ENCODE measurements at regions not wholly inside any gene's neighbourhood (a gene's known extent, or its start where the extent isn't known, plus 50 kb on each side); places are given as distances from the start of the nearest gene placed in this dataset.

DNA sequence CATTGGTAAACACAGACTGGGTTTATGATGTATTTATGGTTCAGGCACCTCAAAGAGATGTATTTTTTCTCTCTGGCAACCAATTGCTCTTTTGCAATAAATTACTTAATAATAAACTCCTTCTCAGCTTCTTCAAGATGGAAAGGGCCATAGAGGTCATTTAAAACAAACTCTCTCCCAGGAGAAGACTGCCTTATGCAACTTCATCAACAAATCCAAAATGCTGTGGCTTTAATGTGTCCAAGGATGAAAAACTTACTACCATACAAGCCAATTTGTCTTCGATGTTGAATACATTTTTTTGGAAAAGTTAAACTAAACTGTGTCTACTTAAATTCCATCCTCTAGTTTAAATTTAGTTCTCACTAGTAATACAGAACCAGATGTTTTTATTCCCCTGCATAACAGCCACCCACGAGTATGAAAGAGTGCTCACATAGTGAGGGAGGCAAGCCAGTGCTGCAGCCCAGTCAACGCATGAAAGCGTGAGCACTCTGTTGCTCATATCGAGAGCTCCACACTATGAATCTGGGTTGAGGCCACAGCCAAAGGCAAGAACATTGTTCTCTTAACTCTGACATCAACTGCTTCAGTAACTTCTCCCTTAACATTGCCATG, 761.3 kb upstream of the GRM7 start:
- H3K4me1 ChIP-seq (ENCODE audit: insufficient read depth, low read length), result no peaks in the 10 kb centered on the region
- no peaks in the 10 kb centered on the region for H3K36me3 ChIP-seq (ENCODE audit: insufficient read depth, low read length)
- no peak overlapping the region for H3K9ac ChIP-seq (ENCODE audit: low read depth, low read length)
- H3K9me3 ChIP-seq (ENCODE audit: control insufficient read depth, insufficient read depth, low read length), result no peaks in the 10 kb centered on the region; the same call in 1 of the 2 replicates

DNA sequence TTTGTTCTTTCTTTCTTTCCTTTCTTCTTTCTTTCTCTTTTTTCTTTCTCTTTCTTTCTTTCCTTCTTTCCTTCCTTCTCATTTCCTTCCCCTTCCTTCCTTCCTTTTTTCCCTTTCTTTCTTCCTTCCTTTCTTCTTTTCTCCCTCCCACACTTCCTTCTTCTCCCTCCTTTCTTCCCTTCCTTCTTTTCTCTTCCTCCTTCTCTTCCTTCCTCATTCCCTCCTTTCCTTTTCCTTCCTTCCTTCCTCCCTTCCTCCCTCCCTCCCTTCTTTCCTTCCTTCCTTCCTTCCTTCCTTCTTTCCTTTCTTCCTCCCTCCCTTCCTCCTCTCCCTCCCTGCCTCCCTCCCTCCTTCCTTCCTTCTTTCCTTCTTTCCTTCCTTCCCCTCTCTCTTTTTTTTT, 755.7 kb upstream of the GRM7 start:
- no peaks in the 10 kb centered on the region; the same call in 1 of the 2 replicates for H3K9me3 ChIP-seq (ENCODE audit: control insufficient read depth, insufficient read depth, low read length)
- H3K36me3 ChIP-seq (ENCODE audit: insufficient read depth, low read length), result no peaks in the 10 kb centered on the region
- H3K9ac ChIP-seq (ENCODE audit: low read depth, low read length), result no peak overlapping the region
- no peaks in the 10 kb centered on the region for H3K4me1 ChIP-seq (ENCODE audit: insufficient read depth, low read length)

DNA sequence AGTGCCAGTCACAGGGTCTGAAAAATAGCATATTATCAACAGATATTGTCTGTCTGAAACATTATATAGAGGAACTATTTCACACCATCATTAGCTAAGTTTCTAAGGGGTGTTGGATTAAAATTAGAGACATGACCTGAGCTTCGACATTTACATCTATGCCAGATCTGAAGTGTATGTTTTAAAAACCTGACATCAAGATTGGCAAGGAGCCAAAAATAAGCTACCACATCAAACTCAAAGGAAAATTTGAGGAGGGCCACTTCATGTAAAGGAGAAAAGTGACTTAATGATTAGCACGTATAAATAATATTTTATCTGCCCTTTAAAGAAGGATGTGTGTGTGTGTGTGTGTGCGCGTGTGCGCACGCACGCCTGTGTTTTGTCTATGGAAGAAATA, 752.0 kb upstream of the GRM7 start:
- no peaks in the 10 kb centered on the region for H3K4me1 ChIP-seq (ENCODE audit: insufficient read depth, low read length)
- H3K9ac ChIP-seq (ENCODE audit: low read depth, low read length), result no peak overlapping the region
- no peaks in the 10 kb centered on the region for H3K9me3 ChIP-seq (ENCODE audit: control insufficient read depth, insufficient read depth, low read length)
- H3K36me3 ChIP-seq (ENCODE audit: insufficient read depth, low read length), result no peaks in the 10 kb centered on the region

DNA sequence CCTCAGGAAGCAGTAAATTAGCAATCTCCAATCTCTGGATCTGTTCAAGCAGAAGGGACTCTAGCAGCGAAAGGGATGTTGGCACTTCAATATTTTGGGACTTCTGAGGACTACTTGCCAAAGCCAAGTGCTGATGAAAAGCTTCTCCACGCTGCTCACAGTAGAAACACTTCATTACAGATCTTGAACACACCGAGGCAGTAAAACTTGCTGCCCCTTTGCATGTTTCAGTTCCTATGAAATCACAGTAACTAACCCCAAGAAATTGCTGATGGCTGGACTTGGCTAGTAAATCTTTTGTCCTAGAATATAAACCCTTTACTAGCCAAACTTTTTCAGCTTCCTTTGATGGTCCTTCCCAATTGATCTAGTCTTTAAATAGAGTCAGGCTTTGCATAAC, 750.5 kb upstream of the GRM7 start:
- Histone ChIP-seq H3K4me1 (ENCODE audit: insufficient read depth, low read length) (no peaks in the 10 kb centered on the region), H3K9ac (ENCODE audit: low read depth, low read length) (no peak overlapping the region), H3K36me3 (ENCODE audit: insufficient read depth, low read length) (no peaks in the 10 kb centered on the region), H3K9me3 (ENCODE audit: control insufficient read depth, insufficient read depth, low read length) (no peaks in the 10 kb centered on the region)

DNA sequence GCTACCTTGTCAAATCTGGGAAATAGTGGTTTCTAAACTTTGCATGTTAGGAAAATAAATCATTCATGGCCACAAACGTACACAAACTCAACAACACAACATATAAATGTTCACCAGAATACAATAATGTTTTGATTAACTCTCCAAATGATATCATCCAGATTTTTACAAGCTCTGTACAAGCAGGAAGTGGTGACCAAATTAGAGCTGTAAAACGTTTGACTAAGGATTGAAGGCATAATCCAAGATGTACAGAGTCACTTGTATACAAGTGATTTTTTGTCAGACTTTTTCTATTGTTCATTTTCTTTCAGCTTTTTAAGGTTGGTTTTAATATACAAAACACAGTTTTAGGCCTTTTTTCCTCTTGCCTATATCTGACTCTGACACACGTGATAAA, 748.4 kb upstream of the GRM7 start:
- Histone ChIP-seq H3K9ac (ENCODE audit: low read depth, low read length) (no peak overlapping the region), H3K4me1 (ENCODE audit: insufficient read depth, low read length) (no peaks in the 10 kb centered on the region), H3K9me3 (ENCODE audit: control insufficient read depth, insufficient read depth, low read length) (no peaks in the 10 kb centered on the region), H3K36me3 (ENCODE audit: insufficient read depth, low read length) (no peaks in the 10 kb centered on the region)

DNA sequence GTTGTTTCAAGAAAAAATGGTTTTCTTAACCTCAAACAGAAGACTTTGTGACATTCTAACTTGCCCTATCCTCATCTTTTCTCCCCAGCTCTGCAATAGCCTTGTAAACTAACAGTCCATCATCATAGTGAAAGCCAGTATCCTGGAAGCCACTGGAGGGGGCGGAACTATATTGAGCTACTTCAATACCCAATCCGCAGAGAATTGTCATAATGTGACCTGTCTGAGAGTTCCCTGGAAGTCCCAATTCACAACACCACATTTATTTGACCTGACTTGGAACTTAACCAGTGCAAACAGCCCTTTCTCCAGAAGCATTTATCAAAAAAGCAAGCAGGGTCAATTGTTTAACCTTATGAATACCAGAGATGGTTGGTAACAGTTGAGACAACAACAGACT, 747.6 kb upstream of the GRM7 start:
- H3K4me1 ChIP-seq (ENCODE audit: insufficient read depth, low read length), result no peaks in the 10 kb centered on the region
- H3K36me3 ChIP-seq (ENCODE audit: insufficient read depth, low read length), result no peaks in the 10 kb centered on the region
- H3K9me3 ChIP-seq (ENCODE audit: control insufficient read depth, insufficient read depth, low read length), result no peaks in the 10 kb centered on the region
- H3K9ac ChIP-seq (ENCODE audit: low read depth, low read length), result no peak overlapping the region

DNA sequence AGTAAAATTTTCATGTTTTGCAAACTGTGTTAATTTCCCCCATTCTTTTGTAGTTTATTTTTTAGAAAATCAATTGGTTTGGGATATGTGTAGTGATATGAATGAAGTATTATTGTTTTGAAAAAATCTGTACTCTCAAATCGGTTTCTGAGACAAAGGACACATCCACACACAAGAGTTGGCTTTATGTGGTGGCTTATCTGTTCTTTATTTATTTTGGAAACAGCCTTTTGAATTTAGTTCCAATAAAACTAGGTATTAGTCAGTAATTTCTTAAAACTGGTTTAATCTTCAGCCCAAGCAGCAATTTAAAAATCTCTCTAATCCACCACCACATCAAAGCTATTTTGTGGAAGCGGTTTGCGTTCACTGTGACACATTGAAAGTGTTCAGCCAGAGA, 741.5 kb upstream of the GRM7 start:
- H3K9me3 ChIP-seq (ENCODE audit: control insufficient read depth, insufficient read depth, low read length), result no peaks in the 10 kb centered on the region
- H3K4me1 ChIP-seq (ENCODE audit: insufficient read depth, low read length), result peaks cover 4% of the 10 kb centered on the region; the same call in 1 of the 2 replicates
- no peaks in the 10 kb centered on the region for H3K36me3 ChIP-seq (ENCODE audit: insufficient read depth, low read length)
- no peak overlapping the region for H3K9ac ChIP-seq (ENCODE audit: low read depth, low read length)

DNA sequence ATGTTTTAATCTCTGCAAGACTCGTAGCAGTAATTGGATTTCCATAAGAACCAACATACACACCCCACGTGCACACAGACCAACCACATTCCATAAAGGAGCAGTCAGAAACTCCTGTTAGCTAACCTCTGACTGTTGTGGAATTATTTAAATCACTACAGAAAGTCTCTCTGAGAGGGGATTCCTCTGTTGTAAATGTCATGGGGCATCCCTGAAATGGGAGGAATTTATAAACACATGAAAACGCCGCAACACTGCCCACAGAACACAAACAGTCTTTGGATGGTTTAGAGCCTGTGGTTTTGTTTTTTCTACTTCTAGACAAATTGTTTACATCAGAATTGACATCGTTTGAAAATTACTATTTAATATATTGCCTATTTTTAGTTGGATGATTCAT, 740.1 kb upstream of the GRM7 start:
- H3K9me3 ChIP-seq (ENCODE audit: control insufficient read depth, insufficient read depth, low read length), result no peaks in the 10 kb centered on the region
- H3K4me1 ChIP-seq (ENCODE audit: insufficient read depth, low read length), result peaks cover 4% of the 10 kb centered on the region; the same call in 1 of the 2 replicates
- H3K36me3 ChIP-seq (ENCODE audit: insufficient read depth, low read length), result no peaks in the 10 kb centered on the region

DNA sequence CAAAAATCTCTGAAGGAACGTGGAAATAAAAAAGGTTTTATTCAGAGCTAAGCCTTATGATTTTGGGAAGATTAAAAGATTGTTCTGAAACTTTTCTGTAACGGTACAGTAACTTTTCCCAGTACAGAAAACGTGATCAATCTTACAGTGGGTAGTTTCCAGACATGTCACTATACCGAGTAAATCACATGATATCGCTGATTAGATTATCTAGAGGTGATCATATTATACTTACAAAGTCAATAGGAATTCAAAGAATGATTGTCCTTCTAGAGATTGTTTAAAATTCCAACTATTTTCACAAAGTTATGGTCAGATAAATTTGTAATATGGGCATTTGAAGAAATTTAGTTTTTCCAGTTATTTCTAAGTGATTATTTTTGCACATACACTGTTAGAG, 736.0 kb upstream of the GRM7 start:
- Histone ChIP-seq H3K4me1 (ENCODE audit: insufficient read depth, low read length) (peaks cover 4% of the 10 kb centered on the region; the same call in 1 of the 2 replicates), H3K9me3 (ENCODE audit: control insufficient read depth, insufficient read depth, low read length) (no peaks in the 10 kb centered on the region), H3K36me3 (ENCODE audit: insufficient read depth, low read length) (no peaks in the 10 kb centered on the region), H3K9ac (ENCODE audit: low read depth, low read length) (no peak overlapping the region)

More for the DNA sequence above, 740.1 kb upstream of the GRM7 start:
- H3K9ac ChIP-seq (ENCODE audit: low read depth, low read length), result no peak overlapping the region

DNA sequence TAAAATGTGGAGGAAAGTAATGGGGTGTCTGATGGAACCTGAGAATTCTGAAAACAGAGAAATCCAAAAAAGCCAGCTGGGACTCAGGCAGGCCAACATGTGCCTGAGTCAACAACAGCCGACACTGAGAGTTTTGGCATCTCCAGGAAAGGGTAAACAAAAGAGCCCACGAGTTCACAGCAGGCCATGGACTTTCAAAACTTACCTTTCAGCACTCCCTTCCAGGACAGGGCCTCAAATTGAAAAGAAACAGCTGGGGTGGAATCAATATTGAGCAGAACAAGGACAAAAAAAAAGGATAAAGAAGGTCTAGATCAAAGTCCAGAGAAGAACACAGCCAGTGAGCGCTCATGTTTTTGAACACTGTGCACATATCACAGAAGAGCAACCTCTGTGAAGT, 735.4 kb upstream of the GRM7 start:
- Histone ChIP-seq H3K4me1 (ENCODE audit: insufficient read depth, low read length) (peaks cover 4% of the 10 kb centered on the region; the same call in 1 of the 2 replicates), H3K9ac (ENCODE audit: low read depth, low read length) (no peak overlapping the region), H3K36me3 (ENCODE audit: insufficient read depth, low read length) (no peaks in the 10 kb centered on the region), H3K9me3 (ENCODE audit: control insufficient read depth, insufficient read depth, low read length) (no peaks in the 10 kb centered on the region)

DNA sequence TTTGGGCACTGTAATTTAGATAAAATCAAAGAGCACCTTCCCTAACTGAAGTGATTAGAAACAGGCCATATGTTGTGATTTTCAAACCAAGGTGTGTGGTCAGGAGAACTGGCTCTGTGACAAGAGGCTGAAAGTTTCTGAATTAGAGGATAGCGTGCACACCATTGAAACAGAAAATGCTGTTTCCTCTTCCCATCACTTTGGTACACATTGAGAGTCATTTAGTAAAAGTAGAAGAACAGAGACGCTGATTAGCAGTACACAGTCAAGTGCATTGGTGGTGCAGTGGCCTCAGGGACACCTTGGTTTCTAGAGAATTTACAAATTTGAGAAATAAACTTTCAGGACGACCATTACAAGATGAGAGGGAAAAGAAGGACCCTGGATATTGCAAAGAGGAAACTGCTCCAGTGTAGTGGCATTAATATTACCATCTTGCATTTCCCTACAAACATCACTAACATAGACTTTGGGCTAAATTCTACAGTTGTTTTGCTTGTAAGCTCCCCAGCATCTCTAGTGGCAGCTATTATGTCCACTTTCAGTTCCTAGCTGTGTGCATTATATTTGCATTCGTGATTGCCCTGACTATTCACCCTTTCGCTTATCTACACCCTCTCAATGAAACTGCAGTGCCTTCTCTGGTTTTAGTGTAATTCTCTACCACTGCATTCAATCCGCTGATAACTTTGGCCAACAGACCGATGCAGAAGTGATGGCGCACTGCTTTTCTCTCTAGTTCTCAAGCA, 728.1 kb upstream of the GRM7 start:
- no peak overlapping the region for H3K9ac ChIP-seq (ENCODE audit: low read depth, low read length)

DNA sequence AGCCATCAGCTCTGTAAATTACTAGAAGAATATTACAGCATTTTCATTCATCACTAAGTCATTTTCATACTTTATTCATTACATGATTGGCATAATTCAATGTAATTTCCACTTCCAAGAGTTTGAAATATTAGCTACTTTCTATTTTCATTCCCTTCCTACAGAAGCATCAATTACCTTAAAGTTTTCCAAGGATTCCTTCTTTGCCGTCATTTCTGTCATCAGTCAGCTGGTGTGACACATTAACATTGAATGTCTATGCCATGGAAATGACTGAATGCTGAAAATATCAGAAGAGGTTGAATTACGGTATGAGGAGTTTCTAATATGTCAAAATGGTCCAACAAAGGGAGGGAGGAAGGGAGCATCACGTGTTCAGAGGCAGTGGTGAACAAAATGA, 718.2 kb upstream of the GRM7 start:
- Histone ChIP-seq H3K9ac (ENCODE audit: low read depth, low read length) (no peak overlapping the region), H3K36me3 (ENCODE audit: insufficient read depth, low read length) (no peaks in the 10 kb centered on the region), H3K4me1 (ENCODE audit: insufficient read depth, low read length) (no peaks in the 10 kb centered on the region), H3K9me3 (ENCODE audit: control insufficient read depth, insufficient read depth, low read length) (no peaks in the 10 kb centered on the region)

More for the DNA sequence above, 728.1 kb upstream of the GRM7 start:
- Histone ChIP-seq H3K4me1 (ENCODE audit: insufficient read depth, low read length) (no peaks in the 10 kb centered on the region), H3K36me3 (ENCODE audit: insufficient read depth, low read length) (no peaks in the 10 kb centered on the region), H3K9me3 (ENCODE audit: control insufficient read depth, insufficient read depth, low read length) (no peaks in the 10 kb centered on the region)

DNA sequence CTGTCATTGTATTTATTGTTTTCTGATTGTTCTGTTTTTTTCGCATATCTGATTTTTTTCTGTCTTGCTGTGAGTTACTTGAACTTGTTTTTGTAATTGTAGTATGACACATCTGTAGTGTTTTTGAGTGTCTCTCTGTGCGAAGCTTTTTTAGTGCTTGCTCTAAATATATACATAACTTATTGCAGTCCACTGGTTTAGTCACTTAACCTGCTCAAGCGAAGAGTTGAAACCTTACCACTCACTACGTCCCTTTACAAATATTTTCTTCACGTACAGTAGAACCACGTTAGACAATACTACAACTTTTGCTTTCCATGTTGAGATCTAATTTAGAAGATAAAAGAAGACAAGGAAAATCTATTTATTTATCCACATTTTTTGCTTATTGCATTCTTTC, 713.0 kb upstream of the GRM7 start:
- Histone ChIP-seq H3K9me3 (ENCODE audit: control insufficient read depth, insufficient read depth, low read length) (no peaks in the 10 kb centered on the region), H3K9ac (ENCODE audit: low read depth, low read length) (no peak overlapping the region), H3K36me3 (ENCODE audit: insufficient read depth, low read length) (no peaks in the 10 kb centered on the region), H3K4me1 (ENCODE audit: insufficient read depth, low read length) (no peaks in the 10 kb centered on the region)

DNA sequence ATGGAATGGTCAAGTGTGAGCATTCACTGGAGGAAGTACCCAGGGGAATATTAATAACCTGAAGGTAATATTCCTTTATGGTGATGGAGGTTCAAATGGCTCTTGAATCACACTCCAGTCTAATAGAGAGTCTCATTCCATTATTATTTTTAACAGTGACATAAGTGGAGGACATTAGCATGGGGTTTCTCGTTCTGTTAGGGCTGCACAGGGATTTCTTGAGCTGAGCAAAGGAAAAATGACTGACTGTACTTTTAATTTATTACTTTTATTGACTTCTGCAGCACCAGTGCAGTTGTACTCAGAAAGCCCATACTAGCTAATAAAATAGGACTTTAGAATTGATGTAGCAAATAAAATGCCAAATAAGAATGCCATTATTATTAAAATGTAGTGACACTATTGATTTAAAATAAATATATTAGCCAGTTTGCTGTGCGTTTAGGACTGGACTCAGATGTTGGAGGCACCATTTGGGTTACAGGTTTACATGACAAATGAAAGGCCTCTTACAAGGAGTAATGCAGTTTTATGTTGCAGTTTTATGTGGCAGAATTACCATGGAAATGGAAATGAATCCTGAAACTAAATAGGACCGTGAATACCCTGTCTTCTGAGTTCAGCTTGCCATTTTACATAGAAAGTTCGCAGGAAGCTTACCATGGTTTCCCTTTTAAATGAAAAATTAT, 705.1 kb upstream of the GRM7 start:
- Histone ChIP-seq H3K4me1 (ENCODE audit: insufficient read depth, low read length) (no peaks in the 10 kb centered on the region), H3K9ac (ENCODE audit: low read depth, low read length) (no peak overlapping the region), H3K9me3 (ENCODE audit: control insufficient read depth, insufficient read depth, low read length) (no peaks in the 10 kb centered on the region), H3K36me3 (ENCODE audit: insufficient read depth, low read length) (no peaks in the 10 kb centered on the region)

DNA sequence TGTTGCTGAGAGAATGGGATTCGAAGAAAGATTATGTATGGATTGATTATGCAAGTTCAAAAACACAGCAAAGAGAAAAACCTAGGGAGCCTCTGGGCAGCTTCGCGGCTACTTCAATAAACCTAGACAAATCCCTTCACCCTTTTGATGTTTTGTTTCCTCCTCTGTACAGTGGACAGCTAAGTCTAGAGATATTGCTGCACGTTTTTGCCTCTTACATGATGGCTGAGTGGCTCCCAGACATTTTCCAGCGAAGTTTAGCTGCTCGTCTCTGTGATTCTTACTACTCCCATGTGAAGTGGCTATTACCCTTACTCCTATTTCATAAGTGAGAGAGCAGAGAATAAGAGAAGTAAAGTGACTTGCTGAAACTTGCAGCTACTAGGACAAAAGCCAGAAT, 695.0 kb upstream of the GRM7 start:
- no peaks in the 10 kb centered on the region for H3K4me1 ChIP-seq (ENCODE audit: insufficient read depth, low read length)
- no peaks in the 10 kb centered on the region for H3K9me3 ChIP-seq (ENCODE audit: control insufficient read depth, insufficient read depth, low read length)
- H3K36me3 ChIP-seq (ENCODE audit: insufficient read depth, low read length), result no peaks in the 10 kb centered on the region
- H3K9ac ChIP-seq (ENCODE audit: low read depth, low read length), result no peak overlapping the region
